ENCODE measurements at regions not wholly inside any gene's neighbourhood (a gene's known extent, or its start where the extent isn't known, plus 50 kb on each side); places are given as distances from the start of the nearest gene placed in this dataset.

GRCh38 chr5:147145328-147145727, 89.5 kb upstream of the STK32A start:
- TF ChIP-seq POU6F1 (CRISPR knock-in tag; IDR thresholded peaks at IDR 0.05; ENCODE audit: borderline replicate concordance, low read depth): no peak
- TF ChIP-seq CREB5 (CRISPR knock-in tag; IDR thresholded peaks at IDR 0.05; ENCODE audit: low read depth): no peak
- TF ChIP-seq TOX (CRISPR knock-in tag; IDR thresholded peaks at IDR 0.05; ENCODE audit: borderline replicate concordance): no peak
- no peak for TF ChIP-seq ARNTL (CRISPR knock-in tag; IDR thresholded peaks at IDR 0.05; ENCODE audit: borderline replicate concordance, low read depth)
- TF ChIP-seq ZFP3 (CRISPR knock-in tag; IDR thresholded peaks at IDR 0.05): no peak
- TF ChIP-seq ZC3H10 (CRISPR knock-in tag; IDR thresholded peaks at IDR 0.05): no peak
- no peak for TF ChIP-seq ZFP30 (CRISPR knock-in tag; IDR thresholded peaks at IDR 0.05)
- no peak for TF ChIP-seq TCF4 (CRISPR knock-in tag; IDR thresholded peaks at IDR 0.05; ENCODE audit: borderline replicate concordance)
- no peak for TF ChIP-seq RARB (CRISPR knock-in tag; IDR thresholded peaks at IDR 0.05)
- no peak for TF ChIP-seq BACH2 (CRISPR knock-in tag; IDR thresholded peaks at IDR 0.05; ENCODE audit: borderline replicate concordance)
- TF ChIP-seq ISL1 (CRISPR knock-in tag; IDR thresholded peaks at IDR 0.05): no peak
- no peak for TF ChIP-seq PATZ1 (CRISPR knock-in tag; IDR thresholded peaks at IDR 0.05; ENCODE audit: borderline replicate concordance)
- TF ChIP-seq CSDC2 (CRISPR knock-in tag; IDR thresholded peaks at IDR 0.05): no peak
- no peak for TF ChIP-seq ZNF8 (CRISPR knock-in tag; IDR thresholded peaks at IDR 0.05)
- no peak for TF ChIP-seq OSR1 (CRISPR knock-in tag; IDR thresholded peaks at IDR 0.05)
- TF ChIP-seq ZNF70 (CRISPR knock-in tag; IDR thresholded peaks at IDR 0.05): no peak
- TF ChIP-seq CSRNP3 (CRISPR knock-in tag; IDR thresholded peaks at IDR 0.05): no peak
- TF ChIP-seq ESRRG (CRISPR knock-in tag; IDR thresholded peaks at IDR 0.05): no peak
- ATAC-seq: no peak

- peak; percentile 63; the same call in 1 of the 2 replicates for TF ChIP-seq TSHZ2 (CRISPR knock-in tag; IDR thresholded peaks at IDR 0.05)
- TF ChIP-seq TCF4 (CRISPR knock-in tag; IDR thresholded peaks at IDR 0.05; ENCODE audit: borderline replicate concordance): peak; percentile 70; the same call in 1 of the 2 replicates
- no peak for TF ChIP-seq CSRNP3 (CRISPR knock-in tag; IDR thresholded peaks at IDR 0.05)
- peak; percentile 32; the same call in 1 of the 3 replicates for ATAC-seq
These were observed 86.1 kb upstream of the STK32A start for GRCh38 chr5:147148715-147149114.

- no peak for ATAC-seq
- no peak for TF ChIP-seq ESRRG (CRISPR knock-in tag; IDR thresholded peaks at IDR 0.05)
- TF ChIP-seq GLIS3 (CRISPR knock-in tag; IDR thresholded peaks at IDR 0.05): no peak
- TF ChIP-seq ISL1 (CRISPR knock-in tag; IDR thresholded peaks at IDR 0.05): no peak
- TF ChIP-seq ZNF8 (CRISPR knock-in tag; IDR thresholded peaks at IDR 0.05): no peak
- TF ChIP-seq CSRNP3 (CRISPR knock-in tag; IDR thresholded peaks at IDR 0.05): no peak
- TF ChIP-seq ZFP30 (CRISPR knock-in tag; IDR thresholded peaks at IDR 0.05): no peak
- TF ChIP-seq TCF4 (CRISPR knock-in tag; IDR thresholded peaks at IDR 0.05; ENCODE audit: borderline replicate concordance): no peak
- no peak for TF ChIP-seq POU6F1 (CRISPR knock-in tag; IDR thresholded peaks at IDR 0.05; ENCODE audit: borderline replicate concordance, low read depth)
- no peak for TF ChIP-seq SNAI2 (CRISPR knock-in tag; IDR thresholded peaks at IDR 0.05)
- TF ChIP-seq TOX (CRISPR knock-in tag; IDR thresholded peaks at IDR 0.05; ENCODE audit: borderline replicate concordance): no peak
- no peak for TF ChIP-seq ZNF565 (CRISPR knock-in tag; conservative IDR thresholded peaks at IDR 0.05; ENCODE audit: low read depth)
These were observed 82.7 kb upstream of the STK32A start for GRCh38 chr5:147152086-147152485.

All from SK-N-SH treated with all-trans-retinoic acid at 6 μM for 48 hours (cell line).